ENCODE measurements at regions not wholly inside any gene's neighbourhood (a gene's known extent, or its start where the extent isn't known, plus 50 kb on each side); places are given as distances from the start of the nearest gene placed in this dataset.
"Not testable (repeated sequence)": the region's sequence is repeated elsewhere in the genome, so short reads cannot be mapped to it uniquely, and the experiment has no call there.

DNA sequence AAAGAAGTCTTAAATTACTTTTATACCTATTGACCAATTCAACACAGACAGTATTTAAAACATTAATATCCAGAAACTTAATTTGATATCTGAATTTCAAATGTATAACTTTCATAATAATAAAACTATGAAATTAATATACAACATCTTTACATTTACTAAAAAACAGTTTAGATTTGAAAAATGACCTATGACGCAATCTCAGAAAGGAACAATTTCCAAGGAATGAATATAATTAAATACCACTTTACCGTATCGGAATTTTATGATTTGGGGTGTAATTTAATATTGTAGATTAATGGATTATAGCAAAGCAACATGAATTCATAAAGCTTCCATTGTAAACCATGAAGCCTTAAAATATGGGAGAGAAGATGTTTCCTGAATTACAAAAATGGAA lies 321.5 kb upstream of the TRPM3 start:
- H3K27ac ChIP-seq: no peak overlapping the region
- TF ChIP-seq, protein P1, sequence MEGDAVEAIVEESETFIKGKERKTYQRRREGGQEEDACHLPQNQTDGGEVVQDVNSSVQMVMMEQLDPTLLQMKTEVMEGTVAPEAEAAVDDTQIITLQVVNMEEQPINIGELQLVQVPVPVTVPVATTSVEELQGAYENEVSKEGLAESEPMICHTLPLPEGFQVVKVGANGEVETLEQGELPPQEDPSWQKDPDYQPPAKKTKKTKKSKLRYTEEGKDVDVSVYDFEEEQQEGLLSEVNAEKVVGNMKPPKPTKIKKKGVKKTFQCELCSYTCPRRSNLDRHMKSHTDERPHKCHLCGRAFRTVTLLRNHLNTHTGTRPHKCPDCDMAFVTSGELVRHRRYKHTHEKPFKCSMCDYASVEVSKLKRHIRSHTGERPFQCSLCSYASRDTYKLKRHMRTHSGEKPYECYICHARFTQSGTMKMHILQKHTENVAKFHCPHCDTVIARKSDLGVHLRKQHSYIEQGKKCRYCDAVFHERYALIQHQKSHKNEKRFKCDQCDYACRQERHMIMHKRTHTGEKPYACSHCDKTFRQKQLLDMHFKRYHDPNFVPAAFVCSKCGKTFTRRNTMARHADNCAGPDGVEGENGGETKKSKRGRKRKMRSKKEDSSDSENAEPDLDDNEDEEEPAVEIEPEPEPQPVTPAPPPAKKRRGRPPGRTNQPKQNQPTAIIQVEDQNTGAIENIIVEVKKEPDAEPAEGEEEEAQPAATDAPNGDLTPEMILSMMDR (conservative IDR thresholded peaks at IDR 0.05): no peak

DNA sequence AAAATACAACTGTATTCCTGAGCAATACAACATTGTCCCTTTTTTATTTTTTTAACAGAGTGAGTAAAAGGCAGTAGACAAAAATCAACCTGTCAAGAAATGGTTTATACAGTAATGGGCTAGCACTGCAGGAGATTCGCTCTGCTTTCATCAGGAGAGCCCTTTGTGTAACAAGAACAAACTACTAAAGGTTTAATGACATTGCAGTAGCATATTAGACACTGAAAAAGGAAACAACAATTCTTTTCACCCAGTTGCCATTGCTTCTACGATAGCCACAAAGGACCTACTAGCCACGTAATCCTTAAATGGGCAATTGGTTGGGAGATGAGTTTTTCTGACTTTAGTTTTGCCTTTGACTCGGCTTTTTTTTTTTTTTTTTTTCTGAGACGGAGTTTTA lies 319.8 kb upstream of the TRPM3 start:
- H3K27ac ChIP-seq: no peak overlapping the region
- TF ChIP-seq, protein P1 (conservative IDR thresholded peaks at IDR 0.05): no peak

DNA sequence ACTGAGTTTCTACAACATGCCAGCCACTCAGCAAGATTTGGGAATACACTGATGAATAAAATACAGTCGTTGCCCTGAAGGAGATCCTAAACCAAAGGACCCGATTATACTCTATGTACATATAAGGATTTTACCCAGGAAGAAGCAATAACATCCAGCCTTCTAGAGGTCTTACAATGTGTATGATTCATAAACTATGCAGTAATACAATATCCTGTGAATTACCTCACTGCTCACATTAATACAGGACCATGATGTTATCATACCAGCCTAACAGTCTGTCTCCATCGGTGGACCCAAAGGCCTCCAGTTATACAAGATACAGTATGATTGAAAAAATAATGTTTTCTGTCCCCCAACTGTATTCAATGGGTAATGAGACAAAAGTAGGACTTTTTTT lies 310.5 kb upstream of the TRPM3 start:
- TF ChIP-seq, protein P1 (conservative IDR thresholded peaks at IDR 0.05): no peak

DNA sequence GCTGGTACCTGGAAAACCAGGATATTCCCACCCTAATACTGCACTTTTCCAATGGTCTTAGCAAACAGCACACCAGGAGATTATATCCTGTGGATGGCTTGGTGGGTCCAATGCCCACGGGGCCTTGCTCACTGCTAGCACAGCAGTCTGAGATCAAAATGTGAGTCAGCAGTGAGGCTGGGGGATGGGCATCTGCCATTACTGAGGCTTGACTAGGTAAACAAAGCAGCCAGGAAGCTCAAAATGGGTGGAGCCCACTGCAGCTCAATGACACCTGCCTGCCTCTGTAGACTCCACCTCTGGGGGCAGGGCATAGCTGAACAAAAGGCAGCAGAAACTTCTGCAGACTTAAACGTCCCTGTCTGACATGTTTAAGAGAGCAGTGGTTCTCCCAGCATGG lies 285.9 kb upstream of the TRPM3 start:
- not testable (repeated sequence) for H3K27ac ChIP-seq

More for the DNA sequence above, 310.5 kb upstream of the TRPM3 start:
- no peak overlapping the region for H3K27ac ChIP-seq

DNA sequence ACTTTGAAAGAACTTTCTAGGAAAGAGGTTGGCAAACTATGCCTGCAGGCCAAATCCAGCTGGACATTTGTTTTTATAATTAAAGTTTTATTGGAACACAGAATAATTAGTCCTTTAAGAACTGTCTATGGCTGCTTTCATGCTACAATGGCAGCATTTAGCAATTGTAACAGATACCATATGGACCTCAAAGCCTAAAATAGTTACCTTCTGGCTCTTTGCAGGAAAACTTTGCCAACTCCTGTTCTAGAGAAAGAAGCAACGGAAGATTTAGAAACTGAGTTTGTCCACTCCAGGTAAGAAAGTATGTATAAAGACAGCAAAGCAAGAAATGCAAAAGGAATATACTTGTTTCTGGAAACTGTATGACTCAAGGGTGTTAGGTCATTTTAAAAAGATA lies 281.7 kb upstream of the TRPM3 start:
- H3K27ac ChIP-seq: no peak overlapping the region
- TF ChIP-seq, protein P1 (conservative IDR thresholded peaks at IDR 0.05): no peak

DNA sequence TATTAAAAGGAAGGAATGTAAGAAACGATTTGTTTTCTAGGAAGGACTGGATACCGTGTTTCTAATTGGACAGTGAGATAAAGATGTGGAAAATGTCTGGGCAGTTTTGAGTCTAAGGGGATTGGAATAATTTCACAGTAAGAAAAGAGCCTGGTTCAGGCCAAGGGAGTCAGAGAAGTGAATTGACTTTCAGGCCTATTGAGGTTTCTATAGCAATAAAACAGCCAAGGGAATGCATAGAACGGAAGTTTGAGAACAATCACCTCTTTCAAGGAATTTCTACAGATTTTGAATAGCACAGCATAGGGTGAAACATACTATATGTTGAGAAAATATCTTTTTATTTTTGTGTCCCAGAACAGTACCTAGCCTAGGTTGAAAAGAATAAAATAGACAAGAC lies 271.6 kb upstream of the TRPM3 start:
- no peak overlapping the region for H3K27ac ChIP-seq
- TF ChIP-seq, protein P1 (conservative IDR thresholded peaks at IDR 0.05): no peak

DNA sequence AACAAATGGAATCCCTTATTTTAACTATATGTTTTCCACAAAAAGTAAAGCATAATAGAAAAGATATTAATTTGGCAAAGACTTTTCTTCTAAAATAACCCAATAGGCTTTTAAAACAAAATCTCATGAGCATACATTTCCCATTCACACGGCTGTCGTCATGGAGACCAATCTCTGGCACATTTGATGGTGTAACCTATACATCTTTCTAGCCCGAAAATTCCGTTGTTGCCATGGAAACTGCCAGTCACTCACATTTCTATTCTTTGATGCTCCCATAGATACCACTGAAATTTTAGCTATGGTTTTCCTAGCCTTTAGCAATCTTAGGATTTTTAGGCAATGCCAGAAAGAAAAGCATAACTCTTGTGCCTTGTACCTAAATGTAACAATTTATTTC lies 262.9 kb upstream of the TRPM3 start:
- no peak overlapping the region for H3K27ac ChIP-seq
- TF ChIP-seq, protein P1 (conservative IDR thresholded peaks at IDR 0.05): no peak

DNA sequence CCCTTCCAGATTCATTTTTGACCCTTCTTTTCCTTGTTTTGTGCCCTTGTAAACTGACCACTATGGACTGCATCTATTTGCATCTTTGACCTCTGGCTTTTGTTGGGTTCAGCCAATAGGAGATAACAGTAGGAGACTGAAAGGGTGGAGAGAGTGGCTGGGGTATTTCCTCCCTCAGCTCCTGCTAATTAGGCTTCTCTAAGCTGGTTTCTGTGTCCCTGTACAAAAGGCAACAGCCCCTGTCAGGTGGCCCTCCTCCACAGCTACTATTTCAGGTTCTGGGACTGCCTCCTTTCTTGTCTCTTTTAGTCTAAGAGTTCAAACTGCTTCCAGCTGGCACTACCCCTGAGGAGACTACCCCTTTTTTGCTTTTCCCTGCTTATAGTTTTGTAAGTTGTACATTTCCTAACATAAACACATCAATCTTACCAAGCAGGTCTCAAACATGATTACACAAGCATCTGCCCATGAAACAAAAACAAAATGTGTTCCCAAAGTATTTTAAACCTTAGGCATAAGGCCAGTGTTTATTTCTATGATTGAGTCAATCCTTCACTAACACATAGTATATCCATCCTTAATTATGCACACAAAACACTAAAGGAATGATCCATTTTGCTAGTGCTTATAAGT lies 262.0 kb upstream of the TRPM3 start:
- TF ChIP-seq, protein P1 (conservative IDR thresholded peaks at IDR 0.05): no peak

More for the DNA sequence above, 262.0 kb upstream of the TRPM3 start:
- H3K27ac ChIP-seq: no peak overlapping the region
